Ishikawa (cell line): ENCODE measurements at regions not wholly inside any gene's neighbourhood (a gene's known extent, or its start where the extent isn't known, plus 50 kb on each side); places are given as distances from the start of the nearest gene placed in this dataset.

Source experiments
- REST ChIP-seq: IDR thresholded peaks from 2 replicates; pipeline ENCODE4 v1.6.1; 2012; ENCODE audit warnings: low read depth, mild to moderate bottlenecking
- TF ChIP-seq, protein P1 (sequence below): IDR thresholded peaks from 2 replicates; pipeline ENCODE4 v1.6.1; 2012

GRCh38 chr13:61123538-61124289 is 291.9 kb downstream of the PCDH20 start:
- TF ChIP-seq REST: no peak
- TF ChIP-seq, protein P1, sequence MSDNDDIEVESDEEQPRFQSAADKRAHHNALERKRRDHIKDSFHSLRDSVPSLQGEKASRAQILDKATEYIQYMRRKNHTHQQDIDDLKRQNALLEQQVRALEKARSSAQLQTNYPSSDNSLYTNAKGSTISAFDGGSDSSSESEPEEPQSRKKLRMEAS: no peak
